ENCODE measurements at regions not wholly inside any gene's neighbourhood (a gene's known extent, or its start where the extent isn't known, plus 50 kb on each side); places are given as distances from the start of the nearest gene placed in this dataset.

- in situ Hi-C loops (cut with HindIII; ENCODE audit: low pct_ligation_motif_present, low pct_unique_long_range_greater_than_20kb, low sequenced_read_pairs) = no loop called here
- DNase-seq = no peak
Observed at GRCh38 chr3:40975711-40976121, 223.6 kb upstream of the CTNNB1 start.

- in situ Hi-C loops (cut with HindIII; ENCODE audit: low pct_ligation_motif_present, low pct_unique_long_range_greater_than_20kb, low sequenced_read_pairs) = no loop called here
- no peak for DNase-seq
Observed at GRCh38 chr3:40976241-40976640, 223.1 kb upstream of the CTNNB1 start.

GRCh38 chr3:40978442-40978841 is 220.9 kb upstream of the CTNNB1 start:
- DNase-seq = no peak
- in situ Hi-C loops (cut with HindIII; ENCODE audit: low pct_ligation_motif_present, low pct_unique_long_range_greater_than_20kb, low sequenced_read_pairs) = no loop called here

GRCh38 chr3:40979962-40980361 is 219.3 kb upstream of the CTNNB1 start:
- in situ Hi-C loops (cut with HindIII; ENCODE audit: low pct_ligation_motif_present, low pct_unique_long_range_greater_than_20kb, low sequenced_read_pairs) = no loop called here
- DNase-seq = no peak

GRCh38 chr3:40980467-40980866 is 218.8 kb upstream of the CTNNB1 start:
- DNase-seq = no peak
- in situ Hi-C loops (cut with HindIII; ENCODE audit: low pct_ligation_motif_present, low pct_unique_long_range_greater_than_20kb, low sequenced_read_pairs) = no loop called here

GRCh38 chr3:40985195-40985594 is 214.1 kb upstream of the CTNNB1 start:
- DNase-seq = no peak
- in situ Hi-C loops (cut with HindIII; ENCODE audit: low pct_ligation_motif_present, low pct_unique_long_range_greater_than_20kb, low sequenced_read_pairs) = no loop called here

- DNase-seq = no peak
- in situ Hi-C loops (cut with HindIII; ENCODE audit: low pct_ligation_motif_present, low pct_unique_long_range_greater_than_20kb, low sequenced_read_pairs) = no loop called here
Observed at GRCh38 chr3:40988468-40988867, 210.8 kb upstream of the CTNNB1 start.

GRCh38 chr3:40989141-40990061 is 209.9 kb upstream of the CTNNB1 start:
- in situ Hi-C loops (cut with HindIII; ENCODE audit: low pct_ligation_motif_present, low pct_unique_long_range_greater_than_20kb, low sequenced_read_pairs) = no loop called here
- DNase-seq = no peak

- in situ Hi-C loops (cut with HindIII; ENCODE audit: low pct_ligation_motif_present, low pct_unique_long_range_greater_than_20kb, low sequenced_read_pairs) = no loop called here
- no peak for DNase-seq
Observed at GRCh38 chr3:40990062-40990456, 209.2 kb upstream of the CTNNB1 start.

- in situ Hi-C loops (cut with HindIII; ENCODE audit: low pct_ligation_motif_present, low pct_unique_long_range_greater_than_20kb, low sequenced_read_pairs) = no loop called here
- no peak for DNase-seq
Observed at GRCh38 chr3:40992023-40992422, 207.3 kb upstream of the CTNNB1 start.

GRCh38 chr3:40994611-40995010 is 204.7 kb upstream of the CTNNB1 start:
- in situ Hi-C loops (cut with HindIII; ENCODE audit: low pct_ligation_motif_present, low pct_unique_long_range_greater_than_20kb, low sequenced_read_pairs) = no loop called here
- no peak for DNase-seq

- no peak for DNase-seq
- in situ Hi-C loops (cut with HindIII; ENCODE audit: low pct_ligation_motif_present, low pct_unique_long_range_greater_than_20kb, low sequenced_read_pairs) = no loop called here
Observed at GRCh38 chr3:40995271-40995670, 204.0 kb upstream of the CTNNB1 start.

GRCh38 chr3:40996382-40996781 is 202.9 kb upstream of the CTNNB1 start:
- in situ Hi-C loops (cut with HindIII; ENCODE audit: low pct_ligation_motif_present, low pct_unique_long_range_greater_than_20kb, low sequenced_read_pairs) = no loop called here
- no peak for DNase-seq

GRCh38 chr3:40996827-40997710 is 202.2 kb upstream of the CTNNB1 start:
- DNase-seq = no peak
- in situ Hi-C loops (cut with HindIII; ENCODE audit: low pct_ligation_motif_present, low pct_unique_long_range_greater_than_20kb, low sequenced_read_pairs) = no loop called here

- no peak for DNase-seq
- in situ Hi-C loops (cut with HindIII; ENCODE audit: low pct_ligation_motif_present, low pct_unique_long_range_greater_than_20kb, low sequenced_read_pairs) = no loop called here
Observed at GRCh38 chr3:40997711-40998519, 201.4 kb upstream of the CTNNB1 start.

GRCh38 chr3:40999682-41000081 is 199.6 kb upstream of the CTNNB1 start:
- no peak for DNase-seq
- in situ Hi-C loops (cut with HindIII; ENCODE audit: low pct_ligation_motif_present, low pct_unique_long_range_greater_than_20kb, low sequenced_read_pairs) = no loop called here

- in situ Hi-C loops (cut with HindIII; ENCODE audit: low pct_ligation_motif_present, low pct_unique_long_range_greater_than_20kb, low sequenced_read_pairs) = no loop called here
- DNase-seq = no peak
Observed at GRCh38 chr3:41000471-41000870, 198.8 kb upstream of the CTNNB1 start.

- no peak for DNase-seq
- in situ Hi-C loops (cut with HindIII; ENCODE audit: low pct_ligation_motif_present, low pct_unique_long_range_greater_than_20kb, low sequenced_read_pairs) = no loop called here
Observed at GRCh38 chr3:41001556-41001955, 197.7 kb upstream of the CTNNB1 start.

GRCh38 chr3:41002104-41002503 is 197.2 kb upstream of the CTNNB1 start:
- DNase-seq = no peak
- in situ Hi-C loops (cut with HindIII; ENCODE audit: low pct_ligation_motif_present, low pct_unique_long_range_greater_than_20kb, low sequenced_read_pairs) = no loop called here

Data from ACHN (cell line).